ENCODE measurements at regions not wholly inside any gene's neighbourhood (a gene's known extent, or its start where the extent isn't known, plus 50 kb on each side); places are given as distances from the start of the nearest gene placed in this dataset.

- 82% methylated on average over 13 of the region's 13 CpGs for WGBS (ENCODE audit: low lambda C conversion rate, missing lambda C conversion rate)
- H3K27ac ChIP-seq: no peak overlapping the region
- no peaks in the 10 kb centered on the region for H3K79me2 ChIP-seq
- no peaks in the 10 kb centered on the region for H3K9me2 ChIP-seq (replicated peaks; ENCODE audit: insufficient read depth)
- H4K20me1 ChIP-seq (ENCODE audit: insufficient read depth, poor library complexity, severe bottlenecking): no peaks in the 10 kb centered on the region
- no peaks in the 10 kb centered on the region for H3K36me3 ChIP-seq (replicated peaks; ENCODE audit: insufficient read depth, low read depth)
- no peak overlapping the region for H3K4me3 ChIP-seq
- H3K4me2 ChIP-seq: no peak overlapping the region
- H2AFZ ChIP-seq: no peak overlapping the region
- no peaks in the 10 kb centered on the region for H3K27me3 ChIP-seq
- H3K9me3 ChIP-seq (ENCODE audit: low read depth): no peaks in the 10 kb centered on the region
- H3K4me1 ChIP-seq (ENCODE audit: insufficient read depth): peaks cover 14% of the 10 kb centered on the region
- no peak for DNase-seq (ENCODE audit: low spot score)
- TF ChIP-seq EZH2 (IDR thresholded peaks at IDR 0.05; ENCODE audit: borderline replicate concordance) (no peak), CTCF (IDR thresholded peaks at IDR 0.05; ENCODE audit: poor library complexity) (no peak), EZH2phosphoT487 (IDR thresholded peaks at IDR 0.05; ENCODE audit: low read depth, severe bottlenecking, unreplicated experiment) (no peak)
Observed at GRCh38 chr5:172549696-172550095, 91.4 kb upstream of the NEURL1B start.

DNA sequence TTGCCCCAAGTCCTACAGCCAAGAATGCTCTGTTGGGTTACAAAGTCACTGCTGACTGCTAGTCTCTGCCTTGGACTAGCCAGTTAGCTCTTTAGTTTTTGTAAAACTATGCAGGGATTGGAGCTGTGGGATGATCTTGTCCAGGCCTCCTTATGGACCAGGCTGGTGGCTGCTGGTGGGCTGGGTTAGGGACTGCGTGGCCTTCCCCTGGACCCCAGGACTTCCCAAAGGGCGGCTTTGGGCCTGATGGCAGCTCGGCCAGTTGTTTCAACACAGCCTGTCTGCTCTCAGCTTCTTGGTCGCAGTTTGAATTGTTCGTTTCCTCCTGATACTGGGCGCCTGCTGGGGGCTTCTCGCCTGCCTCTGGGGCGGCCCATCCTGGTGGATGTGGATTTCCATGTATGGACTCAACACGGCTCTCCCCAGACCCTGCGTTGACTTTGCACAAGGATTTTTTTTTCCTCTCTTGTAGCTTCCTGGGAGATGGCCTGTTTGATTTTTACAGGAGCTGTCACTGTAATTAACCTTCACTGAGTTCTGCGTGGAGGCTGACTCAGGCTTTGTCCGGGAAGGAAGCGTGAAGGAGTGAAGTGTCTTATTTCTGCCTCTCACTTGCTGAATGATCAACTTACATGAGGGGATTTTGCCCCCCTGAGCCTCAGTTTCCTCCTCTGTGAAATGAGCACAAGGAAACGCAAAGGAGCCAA lies 91.9 kb upstream of the NEURL1B start:
- H3K79me2 ChIP-seq: no peaks in the 10 kb centered on the region
- WGBS (ENCODE audit: low lambda C conversion rate, missing lambda C conversion rate): 66% methylated on average over 14 of the region's 14 CpGs
- no peak overlapping the region for H3K4me3 ChIP-seq
- H3K27me3 ChIP-seq: no peaks in the 10 kb centered on the region
- no peak overlapping the region for H2AFZ ChIP-seq
- no peak overlapping the region for H3K27ac ChIP-seq
- H4K20me1 ChIP-seq (ENCODE audit: insufficient read depth, poor library complexity, severe bottlenecking): no peaks in the 10 kb centered on the region
- no peaks in the 10 kb centered on the region for H3K9me2 ChIP-seq (replicated peaks; ENCODE audit: insufficient read depth)
- H3K36me3 ChIP-seq (replicated peaks; ENCODE audit: insufficient read depth, low read depth): no peaks in the 10 kb centered on the region
- H3K4me1 ChIP-seq (ENCODE audit: insufficient read depth): peaks cover 14% of the 10 kb centered on the region
- TF ChIP-seq EZH2 (IDR thresholded peaks at IDR 0.05; ENCODE audit: borderline replicate concordance) (no peak), CTCF (IDR thresholded peaks at IDR 0.05; ENCODE audit: poor library complexity) (no peak), EZH2phosphoT487 (IDR thresholded peaks at IDR 0.05; ENCODE audit: low read depth, severe bottlenecking, unreplicated experiment) (no peak)
- no peak for DNase-seq (ENCODE audit: low spot score)
- no peak overlapping the region for H3K4me2 ChIP-seq
- no peaks in the 10 kb centered on the region for H3K9me3 ChIP-seq (ENCODE audit: low read depth)

DNA sequence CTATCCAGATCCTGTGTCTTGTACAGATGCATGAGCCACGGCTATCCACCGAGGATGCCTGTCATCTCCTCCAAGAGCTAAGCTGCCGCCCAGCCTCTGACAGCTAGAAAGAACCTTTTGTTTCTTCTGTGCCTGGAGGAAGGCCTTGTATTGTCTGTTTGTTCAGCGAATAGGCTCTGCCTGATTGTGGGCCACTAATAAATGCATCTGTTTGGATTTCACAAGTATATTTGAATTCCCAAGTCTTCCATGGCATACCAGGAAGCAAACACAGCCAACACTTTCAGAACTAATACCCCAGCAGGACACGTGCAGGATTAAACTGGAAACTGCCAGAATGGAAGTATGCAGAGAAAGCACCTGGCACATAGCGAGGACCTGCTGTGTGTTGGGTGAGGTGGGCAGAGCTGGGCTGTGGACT lies 92.7 kb upstream of the NEURL1B start:
- no peak for DNase-seq (ENCODE audit: low spot score)
- Histone ChIP-seq H3K79me2 (no peaks in the 10 kb centered on the region), H3K4me3 (no peak overlapping the region), H4K20me1 (ENCODE audit: insufficient read depth, poor library complexity, severe bottlenecking) (no peaks in the 10 kb centered on the region), H3K9me3 (ENCODE audit: low read depth) (no peaks in the 10 kb centered on the region), H3K27ac (peak overlapping the region; percentile 4), H3K27me3 (no peaks in the 10 kb centered on the region), H3K4me2 (no peak overlapping the region), H2AFZ (no peak overlapping the region), H3K9me2 (replicated peaks; ENCODE audit: insufficient read depth) (no peaks in the 10 kb centered on the region), H3K4me1 (ENCODE audit: insufficient read depth) (peaks cover 14% of the 10 kb centered on the region), H3K36me3 (replicated peaks; ENCODE audit: insufficient read depth, low read depth) (no peaks in the 10 kb centered on the region)
- WGBS (ENCODE audit: low lambda C conversion rate, missing lambda C conversion rate): 68% methylated on average over 6 of the region's 6 CpGs
- no peak for TF ChIP-seq CTCF (IDR thresholded peaks at IDR 0.05; ENCODE audit: poor library complexity)
- no peak for TF ChIP-seq EZH2 (IDR thresholded peaks at IDR 0.05; ENCODE audit: borderline replicate concordance)
- TF ChIP-seq EZH2phosphoT487 (IDR thresholded peaks at IDR 0.05; ENCODE audit: low read depth, severe bottlenecking, unreplicated experiment): no peak
